ENCODE measurements at regions not wholly inside any gene's neighbourhood (a gene's known extent, or its start where the extent isn't known, plus 50 kb on each side); places are given as distances from the start of the nearest gene placed in this dataset.

DNA sequence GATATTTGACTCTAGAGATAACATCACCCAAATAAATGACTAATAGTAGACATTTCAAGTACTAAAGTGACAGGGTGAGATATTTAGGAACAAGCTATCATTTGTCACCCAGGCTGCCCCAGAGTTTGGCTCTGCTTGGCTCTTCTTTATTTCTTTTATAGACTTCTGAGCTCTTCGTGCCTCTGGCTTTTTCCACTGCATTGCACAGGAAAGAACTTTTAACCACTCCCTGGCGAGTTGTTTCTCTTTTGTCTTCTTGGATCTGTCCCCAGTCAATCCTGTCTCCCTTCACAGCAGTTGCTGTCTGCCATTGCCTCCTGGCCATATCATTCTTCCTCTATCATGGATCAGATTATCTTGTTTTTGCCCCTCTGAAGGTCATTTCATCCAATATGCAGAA is 339.2 kb upstream of the DCBLD2 start:
- H3K27me3 ChIP-seq, result no peaks in the 10 kb centered on the region
- peak overlapping the region in 1 of 2 donors; percentile 10 for H3K4me3 ChIP-seq
- H3K36me3 ChIP-seq, result no peaks in the 10 kb centered on the region
- peak overlapping the region; percentile 66 to 72 for H3K27ac ChIP-seq
- DNase-seq, result no peak
- peaks cover 0 to 3% (median 0%) of the 10 kb centered on the region in 3 donors for H3K9me3 ChIP-seq
- peaks cover 0 to 33% (median 20%) of the 10 kb centered on the region in 4 donors for H3K4me1 ChIP-seq
- intact Hi-C loops (cut with DNase I; ENCODE audit: low total_unique reads), result no loop called here
- TF ChIP-seq, protein P1, sequence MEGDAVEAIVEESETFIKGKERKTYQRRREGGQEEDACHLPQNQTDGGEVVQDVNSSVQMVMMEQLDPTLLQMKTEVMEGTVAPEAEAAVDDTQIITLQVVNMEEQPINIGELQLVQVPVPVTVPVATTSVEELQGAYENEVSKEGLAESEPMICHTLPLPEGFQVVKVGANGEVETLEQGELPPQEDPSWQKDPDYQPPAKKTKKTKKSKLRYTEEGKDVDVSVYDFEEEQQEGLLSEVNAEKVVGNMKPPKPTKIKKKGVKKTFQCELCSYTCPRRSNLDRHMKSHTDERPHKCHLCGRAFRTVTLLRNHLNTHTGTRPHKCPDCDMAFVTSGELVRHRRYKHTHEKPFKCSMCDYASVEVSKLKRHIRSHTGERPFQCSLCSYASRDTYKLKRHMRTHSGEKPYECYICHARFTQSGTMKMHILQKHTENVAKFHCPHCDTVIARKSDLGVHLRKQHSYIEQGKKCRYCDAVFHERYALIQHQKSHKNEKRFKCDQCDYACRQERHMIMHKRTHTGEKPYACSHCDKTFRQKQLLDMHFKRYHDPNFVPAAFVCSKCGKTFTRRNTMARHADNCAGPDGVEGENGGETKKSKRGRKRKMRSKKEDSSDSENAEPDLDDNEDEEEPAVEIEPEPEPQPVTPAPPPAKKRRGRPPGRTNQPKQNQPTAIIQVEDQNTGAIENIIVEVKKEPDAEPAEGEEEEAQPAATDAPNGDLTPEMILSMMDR (IDR thresholded peaks at IDR 0.05), result no peak

DNA sequence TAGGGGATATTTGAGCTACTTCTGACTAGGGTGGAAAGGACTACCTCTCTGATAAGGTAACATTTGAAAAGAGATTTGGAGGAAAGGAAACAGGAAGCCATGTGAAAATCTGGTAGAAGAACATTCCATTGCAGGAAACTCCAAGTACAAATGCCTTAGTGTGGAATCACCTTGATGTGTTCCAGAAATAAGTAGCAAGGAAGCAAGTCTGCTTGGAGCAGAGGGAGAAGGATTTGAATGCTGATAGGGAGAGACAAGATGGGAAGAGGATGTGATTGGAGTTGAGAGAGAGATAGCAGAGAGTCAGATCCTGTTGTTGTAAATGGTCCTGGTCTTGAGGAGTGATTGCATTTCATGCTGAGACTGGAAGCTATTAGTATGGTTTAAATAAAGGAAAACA is 335.1 kb upstream of the DCBLD2 start:
- Histone ChIP-seq H3K36me3 (no peaks in the 10 kb centered on the region), H3K4me3 (no peak overlapping the region), H3K27ac (no peak overlapping the region), H3K9me3 (no peaks in the 10 kb centered on the region), H3K27me3 (no peaks in the 10 kb centered on the region), H3K4me1 (peaks cover 0 to 46% (median 22%) of the 10 kb centered on the region in 4 donors)
- TF ChIP-seq, protein P1 (IDR thresholded peaks at IDR 0.05), result no peak
- DNase-seq, result no peak
- intact Hi-C loops (cut with DNase I; ENCODE audit: low total_unique reads), result no loop called here

DNA sequence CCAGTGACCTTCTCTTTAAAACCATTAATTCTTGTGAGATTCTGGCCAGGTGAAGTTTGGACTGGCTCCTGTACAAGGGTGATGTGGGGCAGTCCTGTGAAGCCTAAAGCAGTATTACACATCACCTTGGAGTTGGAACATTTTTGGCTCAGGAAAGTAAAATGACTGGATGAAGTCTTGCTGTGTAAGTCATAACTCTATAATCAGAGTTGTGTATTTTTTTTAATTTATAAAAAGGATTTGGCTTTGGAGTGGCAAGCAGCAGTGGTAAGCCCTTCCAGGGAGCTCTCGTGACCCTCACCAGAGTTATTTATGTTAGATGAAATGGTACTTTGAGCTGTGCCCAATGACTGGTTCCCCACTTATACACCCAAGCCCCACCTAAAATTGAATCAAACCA is 331.2 kb upstream of the DCBLD2 start:
- no peak overlapping the region for H3K4me3 ChIP-seq
- DNase-seq, result no peak
- intact Hi-C loops (cut with DNase I; ENCODE audit: low total_unique reads), result no loop called here
- peaks cover 0 to 24% (median 6%) of the 10 kb centered on the region in 4 donors for H3K4me1 ChIP-seq
- no peaks in the 10 kb centered on the region for H3K36me3 ChIP-seq
- H3K27me3 ChIP-seq, result no peaks in the 10 kb centered on the region
- peak overlapping the region; percentile 34 to 64 for H3K27ac ChIP-seq
- no peaks in the 10 kb centered on the region for H3K9me3 ChIP-seq
- TF ChIP-seq, protein P1 (IDR thresholded peaks at IDR 0.05), result no peak

DNA sequence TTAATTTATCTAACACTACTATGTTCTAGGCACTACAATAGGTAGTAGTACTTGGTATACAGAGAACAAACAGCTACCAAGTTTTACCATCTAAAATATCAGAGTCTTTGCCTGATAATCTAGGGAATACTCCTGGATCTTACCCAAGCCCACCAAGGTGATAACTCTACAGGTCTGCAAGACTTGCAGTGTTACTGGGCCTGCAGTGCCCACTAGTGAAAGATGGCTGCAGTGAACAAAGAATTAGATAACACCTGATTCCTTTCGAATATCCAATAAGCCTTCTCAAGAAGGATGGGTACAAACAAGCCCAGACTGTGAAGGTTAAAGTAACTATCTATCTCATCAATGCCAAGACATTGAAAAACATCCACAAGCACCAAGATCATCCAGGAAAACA is 317.0 kb upstream of the DCBLD2 start:
- TF ChIP-seq, protein P1 (IDR thresholded peaks at IDR 0.05), result no peak
- no peak for DNase-seq

DNA sequence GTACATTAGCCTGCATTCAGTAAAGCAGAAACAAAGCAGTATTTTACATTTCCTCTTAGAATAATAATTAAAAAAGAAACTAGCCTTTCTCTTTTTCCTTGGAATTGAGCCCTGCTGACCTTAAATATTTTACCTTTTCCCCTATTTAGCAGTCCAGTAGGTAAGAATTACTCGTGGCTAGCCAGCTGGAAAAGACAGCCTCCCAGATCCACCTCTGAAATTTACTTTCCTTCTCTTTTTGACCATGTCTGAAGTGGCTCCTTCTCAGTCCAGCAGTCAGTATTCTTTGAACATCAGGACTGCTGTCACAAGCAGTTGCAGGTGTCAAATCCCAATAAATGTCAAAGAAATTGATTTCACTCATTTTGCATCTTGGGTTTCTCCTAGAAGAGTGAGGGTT is 311.5 kb upstream of the DCBLD2 start:
- H3K4me1 ChIP-seq, result peaks cover 0 to 11% (median 0%) of the 10 kb centered on the region in 4 donors
- H3K36me3 ChIP-seq, result no peaks in the 10 kb centered on the region
- H3K4me3 ChIP-seq, result no peak overlapping the region
- no peaks in the 10 kb centered on the region for H3K27me3 ChIP-seq
- TF ChIP-seq, protein P1 (IDR thresholded peaks at IDR 0.05), result no peak
- intact Hi-C loops (cut with DNase I; ENCODE audit: low total_unique reads), result no loop called here
- H3K9me3 ChIP-seq, result peaks cover 0 to 3% (median 0%) of the 10 kb centered on the region in 3 donors
- no peak for DNase-seq
- H3K27ac ChIP-seq, result peak overlapping the region in 1 of 2 donors; percentile 27

More for the DNA sequence above, 317.0 kb upstream of the DCBLD2 start:
- intact Hi-C loops (cut with DNase I; ENCODE audit: low total_unique reads), result no loop called here
- H3K4me3 ChIP-seq, result no peak overlapping the region
- H3K36me3 ChIP-seq, result no peaks in the 10 kb centered on the region
- peaks cover 0 to 3% (median 0%) of the 10 kb centered on the region in 4 donors for H3K4me1 ChIP-seq
- H3K27ac ChIP-seq, result no peak overlapping the region
- no peaks in the 10 kb centered on the region for H3K27me3 ChIP-seq
- H3K9me3 ChIP-seq, result peaks cover 0 to 11% (median 0%) of the 10 kb centered on the region in 3 donors

DNA sequence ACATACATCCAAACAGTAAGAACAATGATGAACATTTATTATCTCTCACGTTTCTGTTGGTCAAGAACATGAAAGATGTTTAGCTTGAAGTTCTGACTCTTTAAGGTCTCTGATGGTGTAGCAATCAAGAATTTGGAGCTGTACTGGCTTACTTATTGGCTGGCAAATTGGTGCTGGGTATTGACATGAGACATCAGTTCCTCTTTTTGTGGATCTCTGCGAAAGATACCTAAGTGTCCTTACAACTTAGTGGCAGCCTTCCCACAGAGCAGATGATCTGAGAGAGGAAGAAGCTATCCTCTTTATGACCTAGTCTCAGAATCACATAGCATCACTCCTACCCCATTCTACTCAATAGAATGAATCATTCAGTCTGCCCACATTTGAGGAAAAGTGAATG is 309.8 kb upstream of the DCBLD2 start:
- Histone ChIP-seq H3K27ac (no peak overlapping the region), H3K27me3 (no peaks in the 10 kb centered on the region), H3K9me3 (peaks cover 0 to 3% (median 0%) of the 10 kb centered on the region in 3 donors), H3K4me3 (no peak overlapping the region), H3K36me3 (no peaks in the 10 kb centered on the region), H3K4me1 (peaks cover 0 to 11% (median 0%) of the 10 kb centered on the region in 4 donors)
- TF ChIP-seq, protein P1 (IDR thresholded peaks at IDR 0.05), result no peak
- DNase-seq, result no peak
- intact Hi-C loops (cut with DNase I; ENCODE audit: low total_unique reads), result no loop called here
